GM23338 (cell line): ENCODE measurements at regions not wholly inside any gene's neighbourhood (a gene's known extent, or its start where the extent isn't known, plus 50 kb on each side); places are given as distances from the start of the nearest gene placed in this dataset.

Source experiments
- ATAC-seq: fragments of 200-7000 bp; cut with Tn5 transposase; 3 replicates; pipeline ENCODE4 v1.9.1; 2020
- DNase-seq: peaks from one replicate; pipeline ENCODE4 v3.0.0-alpha.2; 2015; ENCODE audit warnings: low spot score
- H2AFZ ChIP-seq: fragments of 200-600 bp; sonication (generic); 2 replicates; pipeline ENCODE4 v1.8.0; 2016; ENCODE audit warnings: antibody characterized with exemption, mild to moderate bottlenecking, moderate library complexity
- H3F3A ChIP-seq: fragments of 200-600 bp; sonication (generic); replicated peaks from 2 replicates; pipeline ENCODE4 v1.8.0; 2017; ENCODE audit warnings: antibody characterized with exemption, mixed run types, low read depth
- H3K27ac ChIP-seq: fragments of 200-600 bp; sonication (generic); 2 replicates; pipeline ENCODE4 v1.6.1; 2016; ENCODE audit warnings: low read depth
- H3K27me3 ChIP-seq: fragments of 200-600 bp; sonication (generic); 2 replicates; pipeline ENCODE4 v1.8.0; 2016; ENCODE audit warnings: mild to moderate bottlenecking, mixed run types, moderate library complexity; ENCODE audit not compliant: insufficient read depth
- H3K36me3 ChIP-seq: fragments of 200-600 bp; sonication (generic); 2 replicates; pipeline ENCODE4 v1.8.0; 2016; ENCODE audit warnings: mild to moderate bottlenecking; ENCODE audit not compliant: insufficient read depth
- H3K4me1 ChIP-seq: fragments of 200-600 bp; sonication (generic); 2 replicates; pipeline ENCODE4 v1.8.0; 2016; ENCODE audit warnings: mild to moderate bottlenecking, moderate library complexity; ENCODE audit not compliant: insufficient read depth
- H3K4me2 ChIP-seq: fragments of 200-600 bp; sonication (generic); 2 replicates; pipeline ENCODE4 v1.7.1; 2017; ENCODE audit warnings: mixed run types
- H3K4me3 ChIP-seq: fragments of 200-600 bp; sonication (generic); 2 replicates; pipeline ENCODE4 v1.6.1; 2016; ENCODE audit warnings: mixed run types
- H3K79me2 ChIP-seq: fragments of 200-600 bp; sonication (generic); replicated peaks from 2 replicates; pipeline ENCODE4 v1.8.0; 2017; ENCODE audit warnings: mild to moderate bottlenecking; ENCODE audit not compliant: insufficient read depth
- H3K9me2 ChIP-seq: fragments of 200-600 bp; sonication (generic); 2 replicates; pipeline ENCODE4 v1.8.0; 2017; ENCODE audit not compliant: insufficient read depth
- H4K20me1 ChIP-seq: fragments of 200-600 bp; sonication (generic); replicated peaks from 2 replicates; pipeline ENCODE4 v1.8.0; 2017; ENCODE audit warnings: mild to moderate bottlenecking; ENCODE audit not compliant: insufficient read depth
- H3K27ac Mint-ChIP-seq: 2 replicates; pipeline ENCODE4 v1.8.0; 2020; ENCODE audit warnings: inconsistent platforms, mild to moderate bottlenecking, moderate library complexity, mixed read lengths
- H3K27me3 Mint-ChIP-seq: 3 replicates; pipeline ENCODE4 v1.8.0; 2022; ENCODE audit warnings: low read depth, mild to moderate bottlenecking, moderate library complexity, mixed read lengths, inconsistent platforms; ENCODE audit not compliant: insufficient read depth, poor library complexity
- H3K36me3 Mint-ChIP-seq: 3 replicates; pipeline ENCODE4 v1.8.0; 2021; ENCODE audit warnings: low read depth, mild to moderate bottlenecking, inconsistent platforms, moderate library complexity, mixed read lengths
- H3K4me1 Mint-ChIP-seq: 3 replicates; pipeline ENCODE4 v1.8.0; 2020; ENCODE audit warnings: mild to moderate bottlenecking, inconsistent platforms, mixed read lengths
- H3K4me3 Mint-ChIP-seq: 3 replicates; pipeline ENCODE4 v1.8.0; 2021; ENCODE audit warnings: moderate library complexity, mild to moderate bottlenecking, inconsistent platforms, mixed read lengths
- H3K9me3 Mint-ChIP-seq: 3 replicates; pipeline ENCODE4 v1.8.0; 2020; ENCODE audit warnings: moderate library complexity, mild to moderate bottlenecking, inconsistent platforms, mixed read lengths
- EZH2 ChIP-seq: fragments of 200-600 bp; sonication (generic); IDR thresholded peaks from one replicate; pipeline ENCODE4 v1.8.0; 2017; ENCODE audit warnings: antibody characterized with exemption, mild to moderate bottlenecking, low read depth; ENCODE audit not compliant: unreplicated experiment
- EZH2phosphoT487 ChIP-seq: fragments of 200-600 bp; sonication (generic); IDR thresholded peaks from one replicate; pipeline ENCODE4 v1.8.1; 2018; ENCODE audit warnings: antibody characterized with exemption; ENCODE audit not compliant: unreplicated experiment
- NANOG ChIP-seq: IDR thresholded peaks from 2 replicates; pipeline ENCODE4 v1.6.1; 2016; ENCODE audit warnings: antibody characterized with exemption, borderline replicate concordance
- STAT1 ChIP-seq: IDR thresholded peaks from one replicate; pipeline ENCODE4 v1.6.1; 2016; ENCODE audit warnings: antibody characterized with exemption; ENCODE audit not compliant: unreplicated experiment
- TF ChIP-seq, protein P1 (sequence below): fragments of 250-450 bp; sonication (Bioruptor Pico); IDR thresholded peaks from 2 replicates; pipeline ENCODE4 v1.5.0; 2020; ENCODE audit warnings: mild to moderate bottlenecking, moderate library complexity
- TF ChIP-seq, protein P2 (sequence below), 2 experiments: fragments of 200-600 bp in 1 of 2; sonication (generic) in 1 of 2; conservative IDR thresholded peaks; 2 replicates each; pipeline versions ENCODE4 v1.5.1 to v1.6.1; 2016 to 2017; ENCODE audit warnings: antibody characterized with exemption in 2 of 2, low read depth in 2 of 2, mild to moderate bottlenecking in 2 of 2, moderate library complexity in 1 of 2

- Histone ChIP-seq H3K36me3 (no peaks in the 10 kb centered on the region), H3K4me2 (no peak overlapping the region), H3F3A (no peaks in the 10 kb centered on the region), H2AFZ (no peak overlapping the region), H3K27ac (no peak overlapping the region), H3K4me1 (peaks cover 15% of the 10 kb centered on the region; the same call in 1 of the 2 replicates), H3K79me2 (no peaks in the 10 kb centered on the region), H3K9me2 (no peaks in the 10 kb centered on the region), H3K27me3 (no peaks in the 10 kb centered on the region), H4K20me1 (no peaks in the 10 kb centered on the region), H3K4me3 (no peak overlapping the region)
- ATAC-seq = no peak
- no peaks in the 10 kb centered on the region for H3K9me3 Mint-ChIP-seq
- no peak for DNase-seq
- H3K27ac Mint-ChIP-seq = no peak overlapping the region
- peaks cover 16% of the 10 kb centered on the region; the same call in 2 of the 3 replicates for H3K4me1 Mint-ChIP-seq
- TF ChIP-seq STAT1 (no peak), EZH2 (no peak), EZH2phosphoT487 (no peak), NANOG (no peak)
- TF ChIP-seq, protein P1, sequence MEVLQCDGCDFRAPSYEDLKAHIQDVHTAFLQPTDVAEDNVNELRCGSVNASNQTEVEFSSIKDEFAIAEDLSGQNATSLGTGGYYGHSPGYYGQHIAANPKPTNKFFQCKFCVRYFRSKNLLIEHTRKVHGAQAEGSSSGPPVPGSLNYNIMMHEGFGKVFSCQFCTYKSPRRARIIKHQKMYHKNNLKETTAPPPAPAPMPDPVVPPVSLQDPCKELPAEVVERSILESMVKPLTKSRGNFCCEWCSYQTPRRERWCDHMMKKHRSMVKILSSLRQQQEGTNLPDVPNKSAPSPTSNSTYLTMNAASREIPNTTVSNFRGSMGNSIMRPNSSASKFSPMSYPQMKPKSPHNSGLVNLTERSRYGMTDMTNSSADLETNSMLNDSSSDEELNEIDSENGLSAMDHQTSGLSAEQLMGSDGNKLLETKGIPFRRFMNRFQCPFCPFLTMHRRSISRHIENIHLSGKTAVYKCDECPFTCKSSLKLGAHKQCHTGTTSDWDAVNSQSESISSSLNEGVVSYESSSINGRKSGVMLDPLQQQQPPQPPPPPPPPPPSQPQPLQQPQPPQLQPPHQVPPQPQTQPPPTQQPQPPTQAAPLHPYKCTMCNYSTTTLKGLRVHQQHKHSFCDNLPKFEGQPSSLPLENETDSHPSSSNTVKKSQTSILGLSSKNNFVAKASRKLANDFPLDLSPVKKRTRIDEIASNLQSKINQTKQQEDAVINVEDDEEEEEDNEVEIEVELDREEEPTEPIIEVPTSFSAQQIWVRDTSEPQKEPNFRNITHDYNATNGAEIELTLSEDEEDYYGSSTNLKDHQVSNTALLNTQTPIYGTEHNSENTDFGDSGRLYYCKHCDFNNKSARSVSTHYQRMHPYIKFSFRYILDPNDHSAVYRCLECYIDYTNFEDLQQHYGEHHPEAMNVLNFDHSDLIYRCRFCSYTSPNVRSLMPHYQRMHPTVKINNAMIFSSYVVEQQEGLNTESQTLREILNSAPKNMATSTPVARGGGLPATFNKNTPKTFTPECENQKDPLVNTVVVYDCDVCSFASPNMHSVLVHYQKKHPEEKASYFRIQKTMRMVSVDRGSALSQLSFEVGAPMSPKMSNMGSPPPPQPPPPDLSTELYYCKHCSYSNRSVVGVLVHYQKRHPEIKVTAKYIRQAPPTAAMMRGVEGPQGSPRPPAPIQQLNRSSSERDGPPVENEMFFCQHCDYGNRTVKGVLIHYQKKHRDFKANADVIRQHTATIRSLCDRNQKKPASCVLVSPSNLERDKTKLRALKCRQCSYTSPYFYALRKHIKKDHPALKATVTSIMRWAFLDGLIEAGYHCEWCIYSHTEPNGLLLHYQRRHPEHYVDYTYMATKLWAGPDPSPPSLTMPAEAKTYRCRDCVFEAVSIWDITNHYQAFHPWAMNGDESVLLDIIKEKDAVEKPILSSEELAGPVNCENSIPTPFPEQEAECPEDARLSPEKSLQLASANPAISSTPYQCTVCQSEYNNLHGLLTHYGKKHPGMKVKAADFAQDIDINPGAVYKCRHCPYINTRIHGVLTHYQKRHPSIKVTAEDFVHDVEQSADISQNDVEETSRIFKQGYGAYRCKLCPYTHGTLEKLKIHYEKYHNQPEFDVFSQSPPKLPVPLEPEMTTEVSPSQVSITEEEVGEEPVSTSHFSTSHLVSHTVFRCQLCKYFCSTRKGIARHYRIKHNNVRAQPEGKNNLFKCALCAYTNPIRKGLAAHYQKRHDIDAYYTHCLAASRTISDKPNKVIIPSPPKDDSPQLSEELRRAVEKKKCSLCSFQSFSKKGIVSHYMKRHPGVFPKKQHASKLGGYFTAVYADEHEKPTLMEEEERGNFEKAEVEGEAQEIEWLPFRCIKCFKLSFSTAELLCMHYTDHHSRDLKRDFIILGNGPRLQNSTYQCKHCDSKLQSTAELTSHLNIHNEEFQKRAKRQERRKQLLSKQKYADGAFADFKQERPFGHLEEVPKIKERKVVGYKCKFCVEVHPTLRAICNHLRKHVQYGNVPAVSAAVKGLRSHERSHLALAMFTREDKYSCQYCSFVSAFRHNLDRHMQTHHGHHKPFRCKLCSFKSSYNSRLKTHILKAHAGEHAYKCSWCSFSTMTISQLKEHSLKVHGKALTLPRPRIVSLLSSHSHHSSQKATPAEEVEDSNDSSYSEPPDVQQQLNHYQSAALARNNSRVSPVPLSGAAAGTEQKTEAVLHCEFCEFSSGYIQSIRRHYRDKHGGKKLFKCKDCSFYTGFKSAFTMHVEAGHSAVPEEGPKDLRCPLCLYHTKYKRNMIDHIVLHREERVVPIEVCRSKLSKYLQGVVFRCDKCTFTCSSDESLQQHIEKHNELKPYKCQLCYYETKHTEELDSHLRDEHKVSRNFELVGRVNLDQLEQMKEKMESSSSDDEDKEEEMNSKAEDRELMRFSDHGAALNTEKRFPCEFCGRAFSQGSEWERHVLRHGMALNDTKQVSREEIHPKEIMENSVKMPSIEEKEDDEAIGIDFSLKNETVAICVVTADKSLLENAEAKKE (CRISPR knock-in tag) = no peak
- TF ChIP-seq, protein P2, sequence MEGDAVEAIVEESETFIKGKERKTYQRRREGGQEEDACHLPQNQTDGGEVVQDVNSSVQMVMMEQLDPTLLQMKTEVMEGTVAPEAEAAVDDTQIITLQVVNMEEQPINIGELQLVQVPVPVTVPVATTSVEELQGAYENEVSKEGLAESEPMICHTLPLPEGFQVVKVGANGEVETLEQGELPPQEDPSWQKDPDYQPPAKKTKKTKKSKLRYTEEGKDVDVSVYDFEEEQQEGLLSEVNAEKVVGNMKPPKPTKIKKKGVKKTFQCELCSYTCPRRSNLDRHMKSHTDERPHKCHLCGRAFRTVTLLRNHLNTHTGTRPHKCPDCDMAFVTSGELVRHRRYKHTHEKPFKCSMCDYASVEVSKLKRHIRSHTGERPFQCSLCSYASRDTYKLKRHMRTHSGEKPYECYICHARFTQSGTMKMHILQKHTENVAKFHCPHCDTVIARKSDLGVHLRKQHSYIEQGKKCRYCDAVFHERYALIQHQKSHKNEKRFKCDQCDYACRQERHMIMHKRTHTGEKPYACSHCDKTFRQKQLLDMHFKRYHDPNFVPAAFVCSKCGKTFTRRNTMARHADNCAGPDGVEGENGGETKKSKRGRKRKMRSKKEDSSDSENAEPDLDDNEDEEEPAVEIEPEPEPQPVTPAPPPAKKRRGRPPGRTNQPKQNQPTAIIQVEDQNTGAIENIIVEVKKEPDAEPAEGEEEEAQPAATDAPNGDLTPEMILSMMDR (conservative IDR thresholded peaks at IDR 0.05; ENCODE audit: low read depth in 2 of 2) = no peak
- H3K36me3 Mint-ChIP-seq = no peaks in the 10 kb centered on the region
- H3K27me3 Mint-ChIP-seq = no peaks in the 10 kb centered on the region
- no peak overlapping the region for H3K4me3 Mint-ChIP-seq
Observed at GRCh38 chr12:91591639-91591987, 409.0 kb upstream of the DCN start.
